ENCODE measurements at regions not wholly inside any gene's neighbourhood (a gene's known extent, or its start where the extent isn't known, plus 50 kb on each side); places are given as distances from the start of the nearest gene placed in this dataset.

DNA sequence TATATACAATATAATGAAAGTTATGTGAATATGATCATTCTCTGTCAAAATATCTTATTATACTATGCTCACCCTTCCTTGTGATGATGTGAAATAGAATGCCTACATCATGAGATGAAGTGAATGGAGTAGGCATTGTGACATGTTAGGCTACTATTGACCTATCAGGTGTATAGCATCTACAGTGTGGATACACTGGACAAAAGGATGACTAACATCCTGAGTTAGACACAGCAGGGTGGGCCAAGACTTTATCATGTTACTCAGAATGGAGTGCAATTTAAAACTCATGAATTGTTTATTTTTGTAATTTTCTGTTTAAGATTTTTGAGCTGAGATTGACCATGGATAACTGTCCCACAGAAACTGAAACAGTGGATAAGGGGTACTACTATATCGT lies 53.4 kb upstream of the NAV3 start:
- no peak for DNase-seq

DNA sequence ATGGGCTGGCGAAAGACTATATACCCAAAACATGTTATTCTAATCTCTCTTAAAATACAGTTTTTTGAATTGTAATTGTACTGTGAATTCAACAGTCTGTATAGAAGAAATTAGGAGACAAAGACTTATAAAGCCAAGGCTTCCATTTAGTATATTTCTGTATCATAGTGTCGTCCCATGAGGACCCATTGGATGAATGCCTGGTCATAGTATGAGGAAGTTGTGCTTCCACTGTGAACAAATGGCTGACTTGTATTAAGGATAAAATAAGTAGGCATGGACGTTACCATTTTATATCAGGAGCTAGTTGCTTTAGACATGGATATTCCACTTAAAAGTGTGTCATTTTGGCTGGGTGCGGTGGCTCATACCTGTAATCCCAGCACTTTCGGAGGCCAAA lies 55.9 kb upstream of the NAV3 start:
- no peak for DNase-seq

DNA sequence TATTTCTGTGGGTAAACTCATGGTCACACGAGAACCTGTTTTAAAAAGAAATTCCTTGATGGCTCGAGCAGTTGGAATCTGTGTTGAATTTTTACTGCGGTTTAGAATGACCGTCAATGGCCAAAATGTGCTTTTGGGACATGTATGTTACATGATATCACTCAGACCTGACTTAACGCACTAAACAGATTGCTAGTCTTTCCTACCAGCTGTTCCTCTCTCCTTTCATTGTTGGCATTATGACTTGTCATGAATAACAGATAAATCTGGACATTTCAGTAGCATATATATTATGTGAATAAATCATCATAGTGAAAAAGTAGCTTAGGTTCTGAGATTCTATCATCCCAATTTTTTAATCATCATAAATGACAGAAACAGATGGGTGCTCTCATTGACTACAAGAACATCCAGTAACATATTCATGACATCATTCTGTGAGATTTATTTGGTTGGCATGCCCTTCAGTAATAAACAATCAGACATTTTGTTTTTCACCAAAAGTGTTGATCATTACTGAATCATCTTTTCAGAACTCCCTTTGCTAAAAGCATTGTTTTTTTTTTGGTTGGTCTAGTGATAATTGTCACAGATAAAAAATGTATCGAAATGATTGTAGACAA lies 57.9 kb upstream of the NAV3 start:
- no peak for DNase-seq

DNA sequence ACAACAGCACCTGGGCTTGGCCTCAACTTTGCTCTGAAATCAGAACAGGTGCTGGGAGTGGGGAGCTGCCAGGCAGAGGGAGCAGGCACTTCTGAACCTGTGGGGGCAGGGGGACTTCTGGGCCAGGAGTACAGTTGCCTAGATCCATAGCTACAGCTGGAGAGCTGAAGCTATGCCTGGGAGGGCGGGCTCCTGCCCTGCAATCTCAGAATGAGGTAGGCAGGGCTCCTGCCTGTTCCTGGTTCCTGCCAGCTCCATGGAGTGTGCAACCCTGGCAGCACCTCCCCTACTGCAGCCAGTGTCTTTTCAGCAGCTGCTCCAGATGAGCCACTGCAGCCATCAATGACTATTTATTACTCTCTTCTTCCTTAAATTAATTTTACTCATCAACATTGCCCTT lies 62.1 kb upstream of the NAV3 start:
- no peak for DNase-seq

DNA sequence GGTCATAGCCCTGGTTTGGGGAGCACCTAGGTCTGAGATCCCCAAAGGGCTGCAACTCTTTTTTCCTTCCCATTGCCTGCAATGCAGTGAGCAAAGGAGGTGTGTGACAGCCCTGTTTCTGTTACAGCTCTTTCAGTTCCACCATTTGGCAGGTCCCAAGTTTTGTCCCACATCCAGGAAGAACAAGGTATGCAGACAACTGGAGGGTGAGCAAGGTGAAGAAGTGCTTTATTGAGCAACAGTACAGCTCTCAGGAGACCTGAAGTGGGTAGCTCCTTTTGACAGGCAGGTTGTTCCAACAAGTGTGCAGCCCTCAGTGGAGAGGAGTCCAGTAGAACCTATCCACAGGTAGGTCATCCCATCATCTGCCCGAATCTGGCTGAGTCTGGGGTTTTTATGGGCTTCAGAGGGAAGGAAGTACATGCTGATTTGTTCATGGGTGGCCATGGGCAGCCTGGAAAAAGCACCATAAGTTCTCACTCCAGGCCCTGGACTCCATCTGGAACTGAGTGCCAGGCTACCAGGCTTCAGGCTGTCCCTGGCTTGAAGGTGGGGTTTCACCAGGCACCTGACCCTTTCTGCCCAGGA lies 62.8 kb upstream of the NAV3 start:
- no peak for DNase-seq

DNA sequence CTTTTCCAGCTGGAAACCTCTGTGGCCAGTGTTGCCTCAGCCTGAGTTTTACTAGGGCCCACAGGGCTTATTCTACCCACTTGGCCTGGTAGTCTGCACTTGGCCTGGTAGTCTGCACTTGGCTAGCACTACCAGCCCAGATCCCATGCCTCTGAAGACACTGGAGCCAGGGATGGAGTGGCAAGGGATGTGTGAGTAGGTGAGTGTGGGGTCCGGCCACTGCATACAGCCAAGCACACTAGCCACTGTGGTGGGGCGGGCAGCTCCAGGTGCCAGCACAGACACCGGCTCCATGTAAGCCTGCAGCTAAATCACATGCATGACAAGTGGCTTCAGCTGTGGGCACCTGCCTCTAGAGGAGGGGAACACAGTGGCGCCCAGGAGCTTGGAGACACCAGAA lies 63.4 kb upstream of the NAV3 start:
- no peak for DNase-seq

DNA sequence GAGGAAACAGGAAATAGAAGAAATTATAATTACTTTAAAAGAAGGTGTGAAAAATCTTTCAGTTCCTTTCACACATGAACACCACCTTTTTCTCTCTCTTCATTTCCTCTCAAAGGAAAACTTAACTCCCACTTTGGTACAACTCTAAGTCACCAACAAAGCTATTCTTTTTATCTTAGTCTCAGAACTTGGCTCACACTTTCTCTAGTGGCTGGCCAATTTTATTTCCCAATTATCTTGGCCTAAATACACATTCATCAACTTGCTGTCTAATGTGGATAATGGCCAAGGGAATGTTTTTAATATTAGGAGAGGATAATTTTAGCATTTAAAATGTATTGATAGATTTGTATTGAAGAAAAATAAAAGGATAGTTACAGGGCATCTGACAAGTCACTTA lies 64.5 kb upstream of the NAV3 start:
- no peak for DNase-seq

DNA sequence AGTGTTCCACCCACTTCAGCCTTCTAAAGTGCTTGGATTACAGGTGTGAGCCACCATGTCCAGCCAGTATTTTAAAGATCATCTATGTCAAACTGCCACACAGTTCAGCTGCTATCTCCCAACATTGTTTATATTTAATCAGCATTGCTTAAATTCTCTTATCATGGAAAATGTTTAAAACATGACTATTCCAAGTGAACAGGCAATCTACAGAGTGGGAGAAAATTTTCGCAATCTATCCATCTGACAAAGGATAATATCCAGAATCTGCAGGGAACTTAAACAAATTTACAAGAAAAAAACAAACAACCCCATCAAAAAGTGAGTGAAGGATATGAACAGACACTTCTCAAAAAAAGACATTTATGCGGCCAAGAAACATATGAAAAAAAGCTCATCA lies 69.4 kb upstream of the NAV3 start:
- no peak for DNase-seq

DNA sequence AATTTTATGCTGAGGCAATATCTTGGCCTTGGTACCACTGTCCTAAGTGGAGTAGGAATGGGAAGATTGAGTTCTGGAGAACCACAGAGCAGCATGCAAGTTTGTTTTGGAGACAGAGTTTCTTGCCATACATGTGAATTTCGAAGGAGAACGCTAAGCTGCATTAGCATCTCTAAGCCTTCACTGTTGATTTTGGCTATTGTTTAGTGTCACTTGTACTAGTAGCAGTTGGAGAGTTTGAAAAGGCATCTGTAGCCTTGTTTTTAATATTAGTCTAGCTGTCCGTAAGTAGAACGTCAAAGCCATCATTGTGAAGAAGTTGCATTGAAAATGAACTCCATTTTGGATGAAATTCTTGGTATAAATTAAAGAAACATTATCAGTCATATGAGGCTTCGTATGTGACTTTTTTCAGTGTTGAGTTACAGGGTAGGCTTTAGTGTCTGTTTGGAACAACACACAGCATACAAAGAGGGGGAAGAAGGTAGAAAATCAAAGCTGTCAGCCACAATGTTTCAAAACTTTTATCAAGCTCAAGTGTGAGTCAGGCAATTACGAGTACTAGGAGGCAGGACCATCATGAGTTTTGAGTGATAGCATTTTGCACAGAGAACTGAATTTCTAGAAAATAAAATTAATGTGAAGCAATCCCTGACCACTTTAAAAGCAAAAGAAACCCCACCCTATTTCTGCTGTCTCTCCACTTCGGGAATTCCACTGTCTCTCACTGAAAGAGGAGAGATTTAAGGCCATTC lies 70.2 kb upstream of the NAV3 start:
- DNase-seq: no peak

DNA sequence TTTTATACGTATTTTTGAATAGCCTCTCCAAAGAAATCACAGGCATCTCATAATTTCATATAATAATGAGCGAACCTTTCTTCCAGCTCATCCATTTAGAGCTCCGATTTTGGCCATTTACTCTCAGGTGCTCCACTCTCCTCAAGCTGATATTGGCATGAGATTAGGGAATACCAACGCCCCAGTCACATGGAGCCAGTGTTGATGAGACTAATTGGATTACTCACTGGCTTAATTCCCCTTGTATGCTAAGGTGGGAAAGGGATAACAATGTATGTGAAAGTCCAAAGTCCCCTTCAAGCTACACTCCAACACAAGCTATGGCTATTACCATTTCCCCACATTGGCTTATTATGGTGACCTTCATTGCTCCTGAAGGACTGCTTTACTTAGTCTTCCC lies 76.6 kb upstream of the NAV3 start:
- DNase-seq: no peak

DNA sequence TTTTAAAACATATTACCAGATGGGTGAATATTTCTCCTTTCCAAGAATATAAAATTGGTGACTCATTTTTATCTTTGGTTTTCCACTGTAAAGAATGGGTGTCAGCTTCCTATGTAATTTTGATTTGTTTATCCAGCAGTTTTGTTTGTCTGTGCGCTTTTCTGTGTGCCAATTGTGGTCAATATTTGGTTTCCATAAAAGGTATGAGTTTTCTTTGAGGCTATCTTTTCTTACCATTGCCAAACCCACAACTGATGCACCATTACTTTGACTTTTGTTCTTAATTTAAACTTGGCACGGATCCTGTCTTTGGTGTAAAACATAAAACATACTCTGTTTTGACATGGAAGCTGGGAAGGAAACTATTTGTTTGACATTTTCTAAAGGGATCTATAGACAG lies 78.8 kb upstream of the NAV3 start:
- DNase-seq: no peak

DNA sequence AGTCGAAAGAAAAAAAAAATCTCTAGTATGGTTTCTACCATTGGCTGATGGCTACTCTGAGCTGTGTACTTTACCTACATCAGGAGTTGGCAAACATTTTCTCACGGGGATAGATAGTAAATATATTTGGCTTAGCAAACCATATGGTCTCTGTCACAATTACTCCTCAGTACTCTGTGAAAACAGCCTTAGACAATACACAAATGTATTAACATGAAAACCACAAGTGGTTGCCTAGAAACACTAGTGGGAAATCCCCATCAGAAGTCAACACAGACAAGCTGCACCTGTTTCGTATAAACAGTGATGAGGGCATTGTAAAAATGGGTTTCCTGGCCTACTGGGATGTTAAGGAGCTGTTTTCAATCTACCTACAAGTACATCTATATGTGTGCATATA lies 84.6 kb upstream of the NAV3 start:
- DNase-seq: peak; percentile 85 to 87

DNA sequence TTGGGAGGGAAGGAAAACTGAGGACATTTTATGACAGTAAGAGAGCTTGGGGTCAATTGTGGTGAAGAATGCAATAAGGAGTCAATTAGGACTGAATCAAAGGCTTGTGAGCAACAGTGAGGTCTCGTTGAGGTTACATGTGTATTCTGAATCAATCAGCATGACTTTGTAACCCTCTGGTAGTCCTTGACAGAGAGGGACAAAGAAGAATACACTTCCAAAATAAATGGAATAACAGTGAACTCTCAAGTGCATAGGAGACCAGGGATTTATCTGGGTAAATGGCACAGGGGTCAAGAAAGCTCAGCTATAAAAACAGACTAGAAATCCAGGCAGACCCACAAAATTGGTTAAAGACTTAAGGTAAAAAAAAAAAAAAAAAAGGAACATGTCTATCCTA lies 85.1 kb upstream of the NAV3 start:
- DNase-seq: no peak

DNA sequence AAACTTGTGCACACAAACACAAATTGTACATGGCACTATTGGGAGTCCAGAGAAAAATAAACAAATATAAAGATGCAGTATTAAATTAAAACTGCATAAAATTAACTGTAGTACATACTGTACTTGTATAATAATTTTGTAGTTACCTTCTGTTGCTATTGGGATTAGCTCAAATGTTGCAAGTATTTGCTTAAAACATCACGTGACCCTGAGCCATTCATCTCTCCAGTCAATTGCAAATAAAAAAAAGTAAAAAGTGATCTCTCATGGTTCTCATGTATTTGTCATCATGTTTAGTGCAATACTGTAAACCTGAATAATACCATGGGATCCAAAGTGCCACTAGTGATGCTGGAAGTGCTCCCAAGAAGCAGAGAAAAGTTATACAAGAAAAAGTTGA lies 88.1 kb upstream of the NAV3 start:
- no peak for DNase-seq

DNA sequence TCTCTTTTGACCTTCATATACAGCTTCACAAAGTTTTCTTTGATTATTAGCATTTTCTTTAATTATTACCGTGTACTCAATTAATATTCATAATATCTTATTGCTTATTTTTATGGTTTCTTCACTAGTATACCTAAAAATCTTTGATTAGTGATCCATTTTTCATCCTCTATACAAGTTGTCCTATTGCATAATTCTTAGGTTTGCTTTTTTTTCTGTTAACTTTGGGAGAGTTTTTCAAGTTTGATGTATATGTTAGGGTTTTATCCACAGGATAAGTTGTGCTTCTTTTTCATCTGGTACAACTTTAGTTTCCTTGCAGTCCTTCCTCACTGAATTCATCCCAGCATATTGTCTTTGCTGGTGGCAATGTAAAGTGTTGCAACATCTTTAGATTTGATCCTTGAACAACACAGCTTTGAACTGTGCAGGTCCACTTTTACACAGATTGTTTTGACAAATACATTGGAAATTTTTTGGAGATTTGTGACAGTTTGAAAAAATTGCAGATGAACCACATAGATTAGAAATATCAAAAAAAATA lies 88.6 kb upstream of the NAV3 start:
- DNase-seq: no peak

DNA sequence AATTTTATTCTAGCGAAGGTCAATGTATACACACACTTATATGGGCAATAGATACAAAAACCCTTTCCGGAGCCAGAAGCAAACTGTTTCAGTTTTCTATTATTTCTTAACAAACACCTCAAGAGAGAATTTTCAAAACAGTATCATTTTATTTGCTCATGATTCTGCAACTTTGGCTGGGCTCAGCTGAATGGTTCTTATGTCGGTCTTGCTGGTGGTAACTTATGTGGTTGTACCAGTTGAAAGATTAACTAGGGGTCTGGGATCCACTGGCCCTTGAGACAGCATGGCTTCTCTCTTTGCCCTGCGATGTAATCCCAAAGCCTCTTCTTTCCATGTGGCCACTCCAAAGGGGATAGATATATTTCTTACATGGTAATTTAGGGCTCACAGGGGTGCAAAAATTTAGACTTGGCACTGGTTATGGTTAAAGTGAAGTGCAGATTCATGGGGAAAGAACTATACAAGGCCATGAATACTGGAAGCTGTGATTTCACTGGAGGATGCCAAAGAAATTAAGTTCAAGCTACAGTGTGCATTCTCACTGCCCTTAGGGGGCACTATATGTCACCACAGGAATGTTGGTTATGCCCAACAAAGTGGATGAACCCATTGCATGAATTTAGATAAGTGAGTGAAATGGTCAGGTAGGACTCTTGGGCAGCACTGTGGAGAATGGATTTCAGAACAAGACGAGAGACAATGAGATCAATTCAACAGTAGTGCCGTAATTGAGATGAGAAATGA lies 94.3 kb upstream of the NAV3 start:
- DNase-seq: no peak

DNA sequence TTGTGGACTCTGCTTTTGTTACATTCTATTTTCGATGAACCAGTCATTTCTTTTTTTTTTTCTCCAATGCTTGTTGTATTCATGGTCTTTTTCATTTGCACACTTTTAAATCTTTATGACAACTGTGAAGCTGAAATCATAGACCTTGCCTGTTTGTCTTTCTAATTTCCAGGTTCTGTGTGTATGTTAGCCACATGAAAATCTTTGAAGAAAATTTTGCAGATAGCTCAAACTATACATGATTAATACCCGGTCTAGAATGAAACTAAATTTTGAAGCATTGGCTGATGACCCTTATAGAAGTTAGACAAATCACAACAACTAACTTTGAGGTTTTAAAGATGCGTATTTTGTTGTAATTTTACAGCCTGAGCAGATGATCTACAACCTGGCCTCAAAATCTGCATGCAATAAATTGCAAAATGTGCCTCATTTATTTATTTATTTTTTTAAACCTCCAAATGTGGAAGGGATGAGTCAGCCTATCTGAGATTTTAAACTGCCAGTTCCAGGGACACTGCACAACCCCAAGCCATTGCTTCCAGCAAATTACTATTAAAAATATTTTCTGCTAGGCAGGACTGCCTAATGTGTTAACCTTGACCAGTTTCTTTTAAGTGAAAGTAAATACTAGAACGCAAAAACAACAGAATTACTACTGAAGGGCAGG lies 96.3 kb upstream of the NAV3 start:
- DNase-seq: no peak

DNA sequence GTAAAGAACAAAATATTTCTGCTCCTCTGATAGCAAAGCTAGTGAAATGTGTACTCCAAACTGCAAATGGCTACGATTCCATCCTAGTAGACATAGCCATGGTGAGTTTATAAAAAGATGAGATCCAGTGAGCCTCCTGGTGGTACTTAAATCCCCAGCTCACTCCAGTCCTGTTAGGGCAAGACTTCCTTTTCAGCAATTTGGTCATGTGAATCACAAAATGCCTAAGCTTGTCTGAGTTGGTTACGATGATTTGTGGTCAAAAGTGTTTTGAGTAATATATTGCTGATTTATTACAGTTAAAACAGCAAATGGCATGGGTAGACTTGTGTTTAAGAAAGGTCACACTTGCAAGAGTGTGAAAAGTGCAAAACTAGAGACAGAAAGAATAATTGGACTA lies 102.7 kb upstream of the NAV3 start:
- no peak for DNase-seq

DNA sequence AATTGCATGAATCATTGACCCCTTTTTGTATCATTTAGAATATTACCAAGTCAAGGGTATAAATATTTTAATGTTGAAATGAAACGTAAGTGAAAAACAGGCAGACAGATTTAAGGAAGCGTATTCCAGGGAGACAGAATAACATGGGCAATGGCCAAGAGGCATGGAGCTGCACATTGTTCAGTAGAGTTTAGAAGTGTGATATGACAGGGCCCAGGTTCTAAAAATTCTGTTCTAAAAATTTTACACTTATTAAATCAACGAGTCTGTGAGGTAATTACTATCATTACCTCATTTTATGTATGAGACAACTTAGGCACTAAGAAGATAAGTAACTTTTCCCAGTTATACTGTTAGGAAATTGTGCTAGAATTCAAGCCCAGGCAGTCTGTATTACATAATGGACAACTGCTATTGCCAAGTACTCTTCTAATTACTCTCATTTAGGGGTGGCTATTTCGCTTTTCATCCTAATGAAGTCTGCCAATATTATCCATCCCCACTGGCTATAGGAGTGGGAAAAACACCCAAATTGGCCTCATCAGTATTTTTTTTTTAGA lies 103.2 kb upstream of the NAV3 start:
- DNase-seq: no peak

DNA sequence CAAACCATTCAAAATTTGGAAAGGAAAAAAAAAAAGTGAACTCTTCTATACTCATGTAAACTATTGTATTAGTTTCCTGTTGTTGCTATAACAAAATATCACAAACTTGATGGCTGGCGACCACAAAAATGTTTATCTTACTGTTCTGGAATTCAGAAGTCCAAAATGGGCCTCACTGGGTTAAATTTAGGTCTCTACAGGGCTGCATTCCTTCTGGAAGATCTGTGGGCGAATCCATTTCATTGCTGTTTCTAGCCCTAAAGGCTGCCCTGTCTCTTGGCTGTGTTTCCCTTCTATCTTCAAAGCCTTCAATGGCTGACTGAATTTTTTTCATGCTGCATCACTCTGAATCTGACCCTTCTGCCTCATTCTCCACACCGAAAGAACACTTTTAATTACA lies 105.1 kb upstream of the NAV3 start:
- no peak for DNase-seq

DNA sequence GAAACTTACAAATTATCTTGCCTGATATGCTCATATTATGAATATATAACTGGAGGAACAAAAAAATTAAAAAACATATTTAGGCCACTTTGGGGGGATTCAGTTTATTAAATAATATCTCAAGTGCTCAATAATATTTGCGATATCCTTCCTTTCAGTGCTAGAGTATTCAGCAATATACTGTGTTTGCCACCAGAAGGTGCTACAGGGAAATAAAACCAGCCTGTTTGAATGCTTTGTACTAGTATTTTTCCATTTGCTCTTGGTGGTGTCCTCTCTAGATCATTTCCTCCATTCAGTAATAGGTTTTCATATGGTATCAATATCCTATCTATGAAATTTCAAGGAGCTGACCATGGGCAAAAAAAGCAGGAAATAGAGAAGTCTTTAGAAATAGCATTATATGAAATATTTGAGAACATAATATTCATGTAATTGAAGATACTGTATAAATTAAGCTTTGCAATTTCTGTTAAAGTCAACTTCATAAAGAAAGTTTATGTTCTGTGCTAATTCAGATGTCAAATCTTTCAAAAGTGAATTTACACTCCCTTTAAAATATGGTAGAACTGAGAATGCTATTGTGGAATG lies 106.2 kb upstream of the NAV3 start:
- peak; percentile 14 to 55 for DNase-seq

DNA sequence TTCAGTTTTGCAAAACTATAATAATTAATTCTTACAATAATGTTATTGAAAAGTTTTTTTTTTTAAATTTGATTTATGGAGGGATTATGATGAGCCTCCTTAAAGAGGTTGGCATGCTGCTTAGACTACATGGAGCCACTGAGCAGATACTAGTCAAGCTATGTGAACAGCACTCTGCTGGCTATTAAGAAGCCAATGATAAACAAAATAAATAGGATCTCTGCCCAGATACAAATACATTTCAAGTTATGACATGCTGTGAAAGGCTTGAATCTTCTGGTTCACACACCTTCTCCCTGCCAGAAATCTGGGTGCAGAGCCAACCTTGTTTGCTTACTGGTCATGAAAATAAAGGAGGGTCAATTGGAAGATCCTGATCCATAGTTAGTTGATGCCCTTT lies 107.4 kb upstream of the NAV3 start:
- DNase-seq: no peak
